Thyroid gland (tissue), 4 donors: ENCODE measurements at regions not wholly inside any gene's neighbourhood (a gene's known extent, or its start where the extent isn't known, plus 50 kb on each side); places are given as distances from the start of the nearest gene placed in this dataset.

Experiments
- CTCF ChIP-seq, 6 experiments: fragments of 200-600 bp in 3 of 6; fragments of 450-650 bp in 3 of 6; sonication (generic) in 3 of 6; IDR thresholded peaks; one replicate each; pipeline ENCODE4 v1.5.1; 2016 to 2019; ENCODE audit warnings: antibody characterized with exemption in 6 of 6, mild to moderate bottlenecking in 2 of 6, inconsistent platforms in 1 of 6, moderate library complexity in 1 of 6
- POLR2A ChIP-seq, 2 donors: fragments of 450-650 bp; IDR thresholded peaks; one replicate each; pipeline ENCODE4 v1.6.1; 2017; ENCODE audit warnings: antibody characterized with exemption in 2 of 2, mild to moderate bottlenecking in 2 of 2, moderate library complexity in 1 of 2

- TF ChIP-seq CTCF (IDR thresholded peaks at IDR 0.05) (no peak), POLR2A (IDR thresholded peaks at IDR 0.05) (no peak)
Measured at GRCh38 chr2:35887146-35887545, 468.4 kb upstream of the CRIM1 start.
